SK-N-SH treated with all-trans-retinoic acid at 6 μM for 48 hours (cell line): ENCODE measurements at regions not wholly inside any gene's neighbourhood (a gene's known extent, or its start where the extent isn't known, plus 50 kb on each side); places are given as distances from the start of the nearest gene placed in this dataset.

Source experiments
- ATAC-seq: fragments of 200-7000 bp; cut with Tn5 transposase; 3 replicates; pipeline ENCODE4 v1.9.1; 2020; ENCODE audit warnings: mild to moderate bottlenecking, moderate library complexity
- ARNTL ChIP-seq: fragments of 450-650 bp; formaldehyde crosslinking; IDR thresholded peaks from 2 replicates; pipeline ENCODE4 v1.5.0; 2020; ENCODE audit warnings: low read depth, mild to moderate bottlenecking, moderate library complexity, borderline replicate concordance
- BACH2 ChIP-seq: fragments of 250-450 bp; sonication (Bioruptor Pico); IDR thresholded peaks from 2 replicates; pipeline ENCODE4 v1.9.0; 2021; ENCODE audit warnings: mild to moderate bottlenecking, borderline replicate concordance
- CSDC2 ChIP-seq: fragments of 250-450 bp; sonication (Bioruptor Pico); IDR thresholded peaks from 2 replicates; pipeline ENCODE4 v1.5.0; 2020; ENCODE audit warnings: mild to moderate bottlenecking, moderate library complexity
- ESRRG ChIP-seq: fragments of 250-450 bp; sonication (Bioruptor Pico); IDR thresholded peaks from 2 replicates; pipeline ENCODE4 v1.6.1; 2021; ENCODE audit warnings: mild to moderate bottlenecking
- GLIS3 ChIP-seq: fragments of 250-450 bp; sonication (Bioruptor Pico); IDR thresholded peaks from 2 replicates; pipeline ENCODE4 v1.5.0; 2020; ENCODE audit warnings: mild to moderate bottlenecking, moderate library complexity
- ISL1 ChIP-seq: fragments of 250-450 bp; sonication (Bioruptor Pico); IDR thresholded peaks from 2 replicates; pipeline ENCODE4 v2.1.2; 2022; ENCODE audit warnings: mild to moderate bottlenecking, moderate library complexity
- OSR1 ChIP-seq: fragments of 250-450 bp; sonication (Bioruptor Pico); IDR thresholded peaks from 2 replicates; pipeline ENCODE4 v1.8.0; 2022; ENCODE audit warnings: moderate library complexity, mild to moderate bottlenecking, inconsistent platforms
- PPARA ChIP-seq: fragments of 250-450 bp; sonication (Bioruptor Pico); IDR thresholded peaks from 2 replicates; pipeline ENCODE4 v1.5.0; 2020; ENCODE audit warnings: mild to moderate bottlenecking, borderline replicate concordance
- RARB ChIP-seq: fragments of 250-450 bp; sonication (Bioruptor Pico); IDR thresholded peaks from 2 replicates; pipeline ENCODE4 v1.8.0; 2021; ENCODE audit warnings: mild to moderate bottlenecking, moderate library complexity
- SNAI2 ChIP-seq: fragments of 250-450 bp; sonication (Bioruptor Pico); IDR thresholded peaks from 2 replicates; pipeline ENCODE4 v1.5.0; 2020; ENCODE audit warnings: mild to moderate bottlenecking, moderate library complexity
- TCF4 ChIP-seq: fragments of 250-450 bp; sonication (Bioruptor Pico); IDR thresholded peaks from 2 replicates; pipeline ENCODE4 v1.8.0; 2021; ENCODE audit warnings: mild to moderate bottlenecking, moderate library complexity, borderline replicate concordance
- TOX ChIP-seq: fragments of 250-450 bp; sonication (Bioruptor Pico); IDR thresholded peaks from 2 replicates; pipeline ENCODE4 v1.8.0; 2021; ENCODE audit warnings: mild to moderate bottlenecking, moderate library complexity, borderline replicate concordance
- ZC3H10 ChIP-seq: fragments of 250-450 bp; sonication (Bioruptor Pico); IDR thresholded peaks from 2 replicates; pipeline ENCODE4 v1.5.1; 2021; ENCODE audit warnings: mild to moderate bottlenecking, moderate library complexity
- ZFP3 ChIP-seq: fragments of 250-450 bp; sonication (Bioruptor Pico); IDR thresholded peaks from 2 replicates; pipeline ENCODE4 v1.5.0; 2020; ENCODE audit warnings: mild to moderate bottlenecking, moderate library complexity
- ZFP30 ChIP-seq: fragments of 450-650 bp; formaldehyde crosslinking; IDR thresholded peaks from 2 replicates; pipeline ENCODE4 v1.5.0; 2022; ENCODE audit warnings: mild to moderate bottlenecking, moderate library complexity
- ZNF565 ChIP-seq: fragments of 450-650 bp; formaldehyde crosslinking; conservative IDR thresholded peaks from 2 replicates; pipeline ENCODE4 v1.5.0; 2020; ENCODE audit warnings: low read depth, mild to moderate bottlenecking, moderate library complexity
- ZNF70 ChIP-seq: fragments of 450-650 bp; formaldehyde crosslinking; IDR thresholded peaks from 2 replicates; pipeline ENCODE4 v1.5.0; 2020; ENCODE audit warnings: mild to moderate bottlenecking, moderate library complexity
- ZNF8 ChIP-seq: fragments of 450-650 bp; formaldehyde crosslinking; IDR thresholded peaks from 2 replicates; pipeline ENCODE4 v1.5.0; 2020; ENCODE audit warnings: mild to moderate bottlenecking, moderate library complexity
- TF ChIP-seq, protein P1 (sequence below): fragments of 250-450 bp; sonication (Bioruptor Pico); IDR thresholded peaks from 2 replicates; pipeline ENCODE4 v1.5.0; 2020; ENCODE audit warnings: mild to moderate bottlenecking, moderate library complexity
- TF ChIP-seq, protein P2 (sequence below): fragments of 250-450 bp; sonication (Bioruptor Pico); IDR thresholded peaks from 2 replicates; pipeline ENCODE4 v1.5.1; 2020; ENCODE audit warnings: low read depth, mild to moderate bottlenecking, moderate library complexity
- TF ChIP-seq, protein P3 (sequence below): fragments of 250-450 bp; sonication (Bioruptor Pico); IDR thresholded peaks from 2 replicates; pipeline ENCODE4 v1.8.0; 2021; ENCODE audit warnings: low read depth, mild to moderate bottlenecking, moderate library complexity, borderline replicate concordance
- TF ChIP-seq, protein P4 (sequence below): fragments of 250-450 bp; sonication (Bioruptor Pico); IDR thresholded peaks from 2 replicates; pipeline ENCODE4 v1.5.1; 2021; ENCODE audit warnings: mild to moderate bottlenecking, moderate library complexity
- TF ChIP-seq, protein P5 (sequence below): fragments of 250-450 bp; sonication (Bioruptor Pico); IDR thresholded peaks from 2 replicates; pipeline ENCODE4 v1.8.0; 2020; ENCODE audit warnings: mild to moderate bottlenecking, moderate library complexity, borderline replicate concordance

DNA sequence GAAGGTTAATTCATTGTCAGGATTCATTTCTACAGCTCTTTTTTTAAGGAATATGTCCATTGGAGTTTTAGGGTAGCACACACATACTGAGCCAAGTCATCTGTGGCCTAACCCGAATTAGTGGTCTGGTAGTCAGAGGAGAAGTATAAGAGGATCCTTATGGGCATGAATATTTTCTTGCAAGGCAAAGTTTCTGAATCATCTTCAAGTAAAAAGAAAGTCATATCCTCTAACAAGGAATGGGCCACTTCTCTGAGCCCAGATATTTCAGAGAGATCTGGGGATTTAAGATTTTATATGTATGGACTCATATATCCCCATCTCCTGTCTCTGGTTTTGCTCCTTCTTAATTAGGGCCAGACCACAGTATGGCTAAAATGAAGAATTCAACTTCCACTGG lies 99.2 kb upstream of the CDH8 start:
- no peak for ATAC-seq
- TF ChIP-seq TCF4 = no peak
- TF ChIP-seq TOX (CRISPR knock-in tag) = no peak
- TF ChIP-seq OSR1 (CRISPR knock-in tag) = no peak
- TF ChIP-seq, protein P1, sequence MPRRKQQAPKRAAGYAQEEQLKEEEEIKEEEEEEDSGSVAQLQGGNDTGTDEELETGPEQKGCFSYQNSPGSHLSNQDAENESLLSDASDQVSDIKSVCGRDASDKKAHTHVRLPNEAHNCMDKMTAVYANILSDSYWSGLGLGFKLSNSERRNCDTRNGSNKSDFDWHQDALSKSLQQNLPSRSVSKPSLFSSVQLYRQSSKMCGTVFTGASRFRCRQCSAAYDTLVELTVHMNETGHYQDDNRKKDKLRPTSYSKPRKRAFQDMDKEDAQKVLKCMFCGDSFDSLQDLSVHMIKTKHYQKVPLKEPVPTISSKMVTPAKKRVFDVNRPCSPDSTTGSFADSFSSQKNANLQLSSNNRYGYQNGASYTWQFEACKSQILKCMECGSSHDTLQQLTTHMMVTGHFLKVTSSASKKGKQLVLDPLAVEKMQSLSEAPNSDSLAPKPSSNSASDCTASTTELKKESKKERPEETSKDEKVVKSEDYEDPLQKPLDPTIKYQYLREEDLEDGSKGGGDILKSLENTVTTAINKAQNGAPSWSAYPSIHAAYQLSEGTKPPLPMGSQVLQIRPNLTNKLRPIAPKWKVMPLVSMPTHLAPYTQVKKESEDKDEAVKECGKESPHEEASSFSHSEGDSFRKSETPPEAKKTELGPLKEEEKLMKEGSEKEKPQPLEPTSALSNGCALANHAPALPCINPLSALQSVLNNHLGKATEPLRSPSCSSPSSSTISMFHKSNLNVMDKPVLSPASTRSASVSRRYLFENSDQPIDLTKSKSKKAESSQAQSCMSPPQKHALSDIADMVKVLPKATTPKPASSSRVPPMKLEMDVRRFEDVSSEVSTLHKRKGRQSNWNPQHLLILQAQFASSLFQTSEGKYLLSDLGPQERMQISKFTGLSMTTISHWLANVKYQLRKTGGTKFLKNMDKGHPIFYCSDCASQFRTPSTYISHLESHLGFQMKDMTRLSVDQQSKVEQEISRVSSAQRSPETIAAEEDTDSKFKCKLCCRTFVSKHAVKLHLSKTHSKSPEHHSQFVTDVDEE (CRISPR knock-in tag) = no peak
- TF ChIP-seq ESRRG (CRISPR knock-in tag) = no peak
- TF ChIP-seq ZNF8 = no peak
- TF ChIP-seq ZFP30 (CRISPR knock-in tag) = no peak
- TF ChIP-seq BACH2 = no peak
- TF ChIP-seq, protein P2, sequence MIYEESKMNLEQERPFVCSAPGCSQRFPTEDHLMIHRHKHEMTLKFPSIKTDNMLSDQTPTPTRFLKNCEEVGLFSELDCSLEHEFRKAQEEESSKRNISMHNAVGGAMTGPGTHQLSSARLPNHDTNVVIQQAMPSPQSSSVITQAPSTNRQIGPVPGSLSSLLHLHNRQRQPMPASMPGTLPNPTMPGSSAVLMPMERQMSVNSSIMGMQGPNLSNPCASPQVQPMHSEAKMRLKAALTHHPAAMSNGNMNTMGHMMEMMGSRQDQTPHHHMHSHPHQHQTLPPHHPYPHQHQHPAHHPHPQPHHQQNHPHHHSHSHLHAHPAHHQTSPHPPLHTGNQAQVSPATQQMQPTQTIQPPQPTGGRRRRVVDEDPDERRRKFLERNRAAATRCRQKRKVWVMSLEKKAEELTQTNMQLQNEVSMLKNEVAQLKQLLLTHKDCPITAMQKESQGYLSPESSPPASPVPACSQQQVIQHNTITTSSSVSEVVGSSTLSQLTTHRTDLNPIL = no peak
- no peak for TF ChIP-seq ZNF70
- no peak for TF ChIP-seq ARNTL
- no peak for TF ChIP-seq ZFP3
- TF ChIP-seq, protein P3, sequence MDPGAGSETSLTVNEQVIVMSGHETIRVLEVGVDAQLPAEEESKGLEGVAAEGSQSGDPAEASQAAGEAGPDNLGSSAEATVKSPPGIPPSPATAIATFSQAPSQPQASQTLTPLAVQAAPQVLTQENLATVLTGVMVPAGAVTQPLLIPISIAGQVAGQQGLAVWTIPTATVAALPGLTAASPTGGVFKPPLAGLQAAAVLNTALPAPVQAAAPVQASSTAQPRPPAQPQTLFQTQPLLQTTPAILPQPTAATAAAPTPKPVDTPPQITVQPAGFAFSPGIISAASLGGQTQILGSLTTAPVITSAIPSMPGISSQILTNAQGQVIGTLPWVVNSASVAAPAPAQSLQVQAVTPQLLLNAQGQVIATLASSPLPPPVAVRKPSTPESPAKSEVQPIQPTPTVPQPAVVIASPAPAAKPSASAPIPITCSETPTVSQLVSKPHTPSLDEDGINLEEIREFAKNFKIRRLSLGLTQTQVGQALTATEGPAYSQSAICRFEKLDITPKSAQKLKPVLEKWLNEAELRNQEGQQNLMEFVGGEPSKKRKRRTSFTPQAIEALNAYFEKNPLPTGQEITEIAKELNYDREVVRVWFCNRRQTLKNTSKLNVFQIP (CRISPR knock-in tag) = no peak
- TF ChIP-seq ZNF565 = no peak
- no peak for TF ChIP-seq PPARA
- no peak for TF ChIP-seq CSDC2
- TF ChIP-seq, protein P4, sequence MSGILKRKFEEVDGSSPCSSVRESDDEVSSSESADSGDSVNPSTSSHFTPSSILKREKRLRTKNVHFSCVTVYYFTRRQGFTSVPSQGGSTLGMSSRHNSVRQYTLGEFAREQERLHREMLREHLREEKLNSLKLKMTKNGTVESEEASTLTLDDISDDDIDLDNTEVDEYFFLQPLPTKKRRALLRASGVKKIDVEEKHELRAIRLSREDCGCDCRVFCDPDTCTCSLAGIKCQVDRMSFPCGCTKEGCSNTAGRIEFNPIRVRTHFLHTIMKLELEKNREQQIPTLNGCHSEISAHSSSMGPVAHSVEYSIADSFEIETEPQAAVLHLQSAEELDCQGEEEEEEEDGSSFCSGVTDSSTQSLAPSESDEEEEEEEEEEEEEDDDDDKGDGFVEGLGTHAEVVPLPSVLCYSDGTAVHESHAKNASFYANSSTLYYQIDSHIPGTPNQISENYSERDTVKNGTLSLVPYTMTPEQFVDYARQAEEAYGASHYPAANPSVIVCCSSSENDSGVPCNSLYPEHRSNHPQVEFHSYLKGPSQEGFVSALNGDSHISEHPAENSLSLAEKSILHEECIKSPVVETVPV (CRISPR knock-in tag) = no peak
- no peak for TF ChIP-seq SNAI2
- no peak for TF ChIP-seq GLIS3 (CRISPR knock-in tag)

DNA sequence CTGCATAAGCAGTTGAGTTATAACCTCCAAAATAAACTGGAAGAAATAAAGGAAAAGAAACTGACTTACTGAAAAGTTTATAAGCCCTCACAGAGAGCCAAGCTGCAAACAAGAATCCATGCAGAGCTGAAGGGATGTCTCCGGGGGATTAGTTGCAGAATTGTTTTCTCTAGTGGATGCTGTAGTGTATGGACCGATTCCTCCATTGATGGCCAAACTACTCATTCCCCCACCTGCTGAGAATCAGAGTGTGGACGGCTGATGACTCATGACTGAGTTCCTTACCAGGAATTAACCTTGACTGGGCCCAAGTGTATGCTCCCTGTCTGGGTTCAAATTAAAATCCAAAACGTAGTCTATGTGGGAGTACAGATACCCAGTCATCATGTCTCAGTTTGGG lies 93.9 kb upstream of the CDH8 start:
- TF ChIP-seq SNAI2 (no peak), ZNF70 (no peak)
- no peak for ATAC-seq

DNA sequence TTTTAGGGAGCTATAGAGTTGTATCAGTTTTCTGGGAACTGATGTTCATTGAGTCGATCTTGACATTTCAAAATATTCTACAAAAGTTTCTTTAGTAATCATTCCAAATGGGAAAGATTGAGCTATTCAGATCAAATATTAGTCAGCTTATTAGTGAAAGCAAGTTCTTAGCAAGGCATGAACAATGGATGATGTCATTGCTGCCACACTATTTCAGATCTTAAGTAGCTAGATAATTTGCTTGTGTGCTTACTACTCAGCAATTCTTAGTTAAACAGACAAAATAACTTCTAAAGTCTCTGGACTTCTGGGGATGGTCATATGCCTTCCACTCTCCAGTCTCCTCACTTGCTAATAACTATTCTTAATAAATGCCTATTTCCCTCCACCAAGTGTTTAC lies 69.0 kb upstream of the CDH8 start:
- TF ChIP-seq, protein P5, sequence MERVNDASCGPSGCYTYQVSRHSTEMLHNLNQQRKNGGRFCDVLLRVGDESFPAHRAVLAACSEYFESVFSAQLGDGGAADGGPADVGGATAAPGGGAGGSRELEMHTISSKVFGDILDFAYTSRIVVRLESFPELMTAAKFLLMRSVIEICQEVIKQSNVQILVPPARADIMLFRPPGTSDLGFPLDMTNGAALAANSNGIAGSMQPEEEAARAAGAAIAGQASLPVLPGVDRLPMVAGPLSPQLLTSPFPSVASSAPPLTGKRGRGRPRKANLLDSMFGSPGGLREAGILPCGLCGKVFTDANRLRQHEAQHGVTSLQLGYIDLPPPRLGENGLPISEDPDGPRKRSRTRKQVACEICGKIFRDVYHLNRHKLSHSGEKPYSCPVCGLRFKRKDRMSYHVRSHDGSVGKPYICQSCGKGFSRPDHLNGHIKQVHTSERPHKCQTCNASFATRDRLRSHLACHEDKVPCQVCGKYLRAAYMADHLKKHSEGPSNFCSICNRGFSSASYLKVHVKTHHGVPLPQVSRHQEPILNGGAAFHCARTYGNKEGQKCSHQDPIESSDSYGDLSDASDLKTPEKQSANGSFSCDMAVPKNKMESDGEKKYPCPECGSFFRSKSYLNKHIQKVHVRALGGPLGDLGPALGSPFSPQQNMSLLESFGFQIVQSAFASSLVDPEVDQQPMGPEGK (CRISPR knock-in tag) = no peak
- TF ChIP-seq ARNTL (no peak), SNAI2 (no peak), RARB (CRISPR knock-in tag) (no peak), CSDC2 (no peak), OSR1 (CRISPR knock-in tag) (no peak), ZNF8 (no peak), ZNF70 (no peak), TCF4 (no peak), ESRRG (CRISPR knock-in tag) (no peak), BACH2 (no peak), GLIS3 (CRISPR knock-in tag) (no peak), ISL1 (CRISPR knock-in tag) (no peak), ZNF565 (no peak), TOX (CRISPR knock-in tag) (no peak), ZFP3 (no peak), ZC3H10 (no peak)
- TF ChIP-seq, protein P1 (CRISPR knock-in tag) = no peak
- TF ChIP-seq, protein P3 (CRISPR knock-in tag) = no peak
- TF ChIP-seq, protein P2 = no peak
- no peak for ATAC-seq
